ENCODE measurements at regions not wholly inside any gene's neighbourhood (a gene's known extent, or its start where the extent isn't known, plus 50 kb on each side); places are given as distances from the start of the nearest gene placed in this dataset.

DNA sequence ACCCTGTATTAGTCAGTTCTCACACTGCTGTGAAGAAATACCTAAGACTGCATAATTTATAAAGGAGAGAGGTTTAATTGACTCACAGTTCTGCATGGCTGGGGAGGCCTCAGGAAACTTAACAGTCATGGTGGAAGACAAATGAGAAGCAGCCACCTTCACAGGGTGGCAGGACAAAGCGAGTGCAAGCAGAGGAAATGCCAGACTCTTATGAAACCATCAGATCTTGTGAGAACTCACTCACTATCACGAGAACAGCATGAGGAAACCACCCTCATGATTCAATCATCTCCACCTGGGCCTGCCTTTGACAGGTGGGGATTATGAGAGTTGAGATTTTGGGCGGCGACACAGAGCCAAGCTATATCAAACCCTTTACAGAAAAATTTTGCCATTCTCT is 722.4 kb downstream of the RAB28 start:
- Histone ChIP-seq H3K27me3 (no peaks in the 10 kb centered on the region), H3K9me3 (no peaks in the 10 kb centered on the region), H3K36me3 (no peaks in the 10 kb centered on the region), H3K4me1 (no peaks in the 10 kb centered on the region), H3K4me3 (no peak overlapping the region), H3K27ac (no peak overlapping the region)
- TF ChIP-seq, protein P1, sequence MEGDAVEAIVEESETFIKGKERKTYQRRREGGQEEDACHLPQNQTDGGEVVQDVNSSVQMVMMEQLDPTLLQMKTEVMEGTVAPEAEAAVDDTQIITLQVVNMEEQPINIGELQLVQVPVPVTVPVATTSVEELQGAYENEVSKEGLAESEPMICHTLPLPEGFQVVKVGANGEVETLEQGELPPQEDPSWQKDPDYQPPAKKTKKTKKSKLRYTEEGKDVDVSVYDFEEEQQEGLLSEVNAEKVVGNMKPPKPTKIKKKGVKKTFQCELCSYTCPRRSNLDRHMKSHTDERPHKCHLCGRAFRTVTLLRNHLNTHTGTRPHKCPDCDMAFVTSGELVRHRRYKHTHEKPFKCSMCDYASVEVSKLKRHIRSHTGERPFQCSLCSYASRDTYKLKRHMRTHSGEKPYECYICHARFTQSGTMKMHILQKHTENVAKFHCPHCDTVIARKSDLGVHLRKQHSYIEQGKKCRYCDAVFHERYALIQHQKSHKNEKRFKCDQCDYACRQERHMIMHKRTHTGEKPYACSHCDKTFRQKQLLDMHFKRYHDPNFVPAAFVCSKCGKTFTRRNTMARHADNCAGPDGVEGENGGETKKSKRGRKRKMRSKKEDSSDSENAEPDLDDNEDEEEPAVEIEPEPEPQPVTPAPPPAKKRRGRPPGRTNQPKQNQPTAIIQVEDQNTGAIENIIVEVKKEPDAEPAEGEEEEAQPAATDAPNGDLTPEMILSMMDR (IDR thresholded peaks at IDR 0.05): no peak
- TF ChIP-seq POLR2A (IDR thresholded peaks at IDR 0.05): no peak
- intact Hi-C loops (cut with DNase I; ENCODE audit: low total_unique reads): no loop called here
- no peak for DNase-seq

DNA sequence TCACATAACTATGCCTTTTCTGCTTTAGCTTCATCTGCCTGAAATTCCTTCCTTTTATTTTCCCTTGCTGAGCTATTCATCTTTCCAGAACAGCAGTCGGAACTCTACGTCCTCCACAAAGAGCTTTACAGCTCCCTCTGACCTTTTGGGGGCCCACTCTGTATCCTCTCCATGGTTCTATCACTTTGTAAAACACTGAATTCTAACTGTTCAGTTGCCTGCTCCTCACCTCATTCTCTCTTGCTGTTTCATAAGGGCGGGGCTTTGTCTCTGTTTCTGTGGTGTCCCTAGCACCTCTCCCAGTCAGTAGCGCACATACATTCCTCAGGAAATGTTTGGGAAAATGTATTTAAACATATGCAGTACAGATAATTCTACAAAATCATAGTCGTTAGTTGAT is 737.0 kb downstream of the RAB28 start:
- no peak for DNase-seq
- Histone ChIP-seq H3K9me3 (no peaks in the 10 kb centered on the region), H3K4me1 (no peaks in the 10 kb centered on the region), H3K27ac (no peak overlapping the region), H3K27me3 (no peaks in the 10 kb centered on the region), H3K36me3 (no peaks in the 10 kb centered on the region), H3K4me3 (no peak overlapping the region)
- intact Hi-C loops (cut with DNase I; ENCODE audit: low total_unique reads): no loop called here
- TF ChIP-seq, protein P1 (IDR thresholded peaks at IDR 0.05): no peak
- TF ChIP-seq POLR2A (IDR thresholded peaks at IDR 0.05): no peak

DNA sequence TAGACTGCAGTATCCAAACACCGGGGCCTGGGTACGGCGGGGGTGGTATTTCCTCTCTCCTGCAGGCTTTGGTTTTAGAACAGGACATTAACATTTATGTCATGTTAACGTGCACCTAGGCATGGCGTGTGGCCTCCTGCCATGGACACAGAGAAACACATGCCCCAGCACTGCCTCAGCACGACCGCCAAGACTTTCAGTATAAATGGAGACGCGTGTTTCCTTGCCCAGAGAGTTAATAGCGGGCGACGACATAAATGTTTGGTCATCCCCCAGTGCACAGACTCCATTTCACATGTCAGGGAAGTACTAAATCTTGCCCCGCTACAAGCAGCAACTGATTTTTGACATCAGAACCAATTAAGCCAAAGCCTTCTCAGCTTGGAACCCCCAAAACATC is 737.9 kb downstream of the RAB28 start:
- DNase-seq: no peak
- intact Hi-C loops (cut with DNase I; ENCODE audit: low total_unique reads): no loop called here

DNA sequence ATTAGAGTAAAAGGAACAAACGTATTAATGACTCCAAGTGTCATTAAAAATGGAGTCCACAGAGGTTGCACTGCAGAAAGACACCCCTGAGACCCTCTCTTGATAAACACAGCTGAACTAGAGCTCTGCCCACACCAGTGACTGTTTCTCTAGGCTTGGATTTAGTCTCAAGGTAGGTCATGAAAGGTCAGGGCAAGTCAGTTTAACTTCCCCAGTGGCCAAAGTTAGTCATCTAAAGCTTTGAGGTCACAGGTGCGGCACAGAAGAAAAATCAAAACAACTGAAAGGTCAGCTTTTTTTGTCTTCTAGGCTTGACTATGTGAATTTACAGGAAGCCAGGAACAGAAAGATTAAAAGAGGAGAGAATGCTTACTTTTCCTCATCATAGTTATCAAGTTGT is 749.6 kb downstream of the RAB28 start:
- no peak for DNase-seq
- H3K4me1 ChIP-seq: no peaks in the 10 kb centered on the region
- H3K4me3 ChIP-seq: no peak overlapping the region
- H3K27me3 ChIP-seq: no peaks in the 10 kb centered on the region
- TF ChIP-seq POLR2A (IDR thresholded peaks at IDR 0.05): no peak
- TF ChIP-seq, protein P1 (IDR thresholded peaks at IDR 0.05): no peak
- H3K36me3 ChIP-seq: no peaks in the 10 kb centered on the region
- no peaks in the 10 kb centered on the region for H3K9me3 ChIP-seq
- H3K27ac ChIP-seq: no peak overlapping the region
- intact Hi-C loops (cut with DNase I; ENCODE audit: low total_unique reads): no loop called here

More for the DNA sequence above, 737.9 kb downstream of the RAB28 start:
- Histone ChIP-seq H3K27ac (no peak overlapping the region), H3K4me3 (no peak overlapping the region), H3K36me3 (no peaks in the 10 kb centered on the region), H3K27me3 (no peaks in the 10 kb centered on the region), H3K9me3 (no peaks in the 10 kb centered on the region), H3K4me1 (no peaks in the 10 kb centered on the region)
- TF ChIP-seq POLR2A (IDR thresholded peaks at IDR 0.05): no peak
- TF ChIP-seq, protein P1 (IDR thresholded peaks at IDR 0.05): no peak

DNA sequence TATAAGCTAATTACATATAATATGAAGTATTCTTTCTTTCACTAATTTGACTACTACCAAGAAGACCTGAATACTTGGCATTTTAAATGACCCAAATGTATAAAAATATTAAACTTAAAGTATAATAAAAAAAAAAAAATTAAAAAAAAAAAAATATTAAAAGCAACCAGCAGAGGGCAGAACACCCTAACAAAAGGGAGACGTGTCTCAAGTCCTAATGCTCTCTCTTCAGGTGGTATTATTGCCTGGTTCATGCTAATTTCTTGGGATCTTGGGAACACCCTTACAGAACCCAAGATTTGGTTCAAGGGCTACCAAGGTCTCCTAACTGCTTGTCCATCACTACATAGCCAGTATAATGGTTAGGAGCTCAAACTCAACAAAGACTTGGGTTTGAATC is 754.8 kb downstream of the RAB28 start:
- TF ChIP-seq POLR2A (IDR thresholded peaks at IDR 0.05): no peak
- TF ChIP-seq, protein P1 (IDR thresholded peaks at IDR 0.05): peak in 2 of 4 experiments; percentile 8 to 31

More for the DNA sequence above, 754.8 kb downstream of the RAB28 start:
- Histone ChIP-seq H3K27me3 (no peaks in the 10 kb centered on the region), H3K4me1 (no peaks in the 10 kb centered on the region), H3K27ac (no peak overlapping the region), H3K4me3 (no peak overlapping the region), H3K9me3 (no peaks in the 10 kb centered on the region), H3K36me3 (no peaks in the 10 kb centered on the region)
- no peak for DNase-seq
- intact Hi-C loops (cut with DNase I; ENCODE audit: low total_unique reads): no loop called here
